Ishikawa (cell line): ENCODE measurements at regions not wholly inside any gene's neighbourhood (a gene's known extent, or its start where the extent isn't known, plus 50 kb on each side); places are given as distances from the start of the nearest gene placed in this dataset.

Source experiments
- CREB1 ChIP-seq: IDR thresholded peaks from 2 replicates; pipeline ENCODE4 v1.6.1; 2012; ENCODE audit warnings: low read depth
- EP300 ChIP-seq: IDR thresholded peaks from 2 replicates; pipeline ENCODE4 v1.6.1; 2012; ENCODE audit warnings: borderline replicate concordance
- NFIC ChIP-seq: IDR thresholded peaks from 2 replicates; pipeline ENCODE4 v1.6.1; 2012
- YY1 ChIP-seq: IDR thresholded peaks from 2 replicates; pipeline ENCODE4 v1.6.1; 2012; ENCODE audit warnings: low read depth
- ZBTB7A ChIP-seq: IDR thresholded peaks from 2 replicates; pipeline ENCODE4 v1.6.1; 2012; ENCODE audit warnings: low read depth
- TF ChIP-seq, protein P1 (sequence below): IDR thresholded peaks from 2 replicates; pipeline ENCODE4 v1.6.1; 2012

DNA sequence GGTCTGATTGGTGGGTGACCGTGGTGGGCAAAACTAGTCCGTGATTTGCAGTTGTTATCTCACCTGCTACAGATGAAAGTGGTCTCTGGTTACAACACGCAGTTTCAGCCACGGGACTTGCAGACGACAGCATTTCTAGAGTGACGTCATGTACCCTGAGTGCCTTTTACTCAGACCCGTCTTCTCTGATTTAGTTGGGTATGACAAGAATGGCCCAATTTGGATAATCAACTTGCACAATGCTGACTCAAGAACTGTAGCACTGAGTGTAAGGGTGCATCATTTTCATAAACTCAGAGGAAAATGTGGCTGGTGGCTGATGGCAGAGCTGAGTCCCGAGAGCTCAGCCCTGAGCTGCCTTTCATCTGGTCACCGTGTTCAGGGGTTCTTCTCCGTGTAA lies 281.4 kb upstream of the FRG1 start:
- TF ChIP-seq ZBTB7A: no peak
- TF ChIP-seq, protein P1, sequence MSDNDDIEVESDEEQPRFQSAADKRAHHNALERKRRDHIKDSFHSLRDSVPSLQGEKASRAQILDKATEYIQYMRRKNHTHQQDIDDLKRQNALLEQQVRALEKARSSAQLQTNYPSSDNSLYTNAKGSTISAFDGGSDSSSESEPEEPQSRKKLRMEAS: no peak
- TF ChIP-seq EP300: no peak
- no peak for TF ChIP-seq YY1
- TF ChIP-seq CREB1: no peak
- no peak for TF ChIP-seq NFIC
